RWPE2 (cell line): ENCODE measurements at regions not wholly inside any gene's neighbourhood (a gene's known extent, or its start where the extent isn't known, plus 50 kb on each side); places are given as distances from the start of the nearest gene placed in this dataset.
"Not testable (repeated sequence)": the region's sequence is repeated elsewhere in the genome, so short reads cannot be mapped to it uniquely, and the experiment has no call there.

ENCODE experiments used
- ATAC-seq: fragments of 200-7000 bp; cut with Tn5 transposase; 3 replicates; pipeline ENCODE4 v1.9.1; 2021; ENCODE audit warnings: low read depth
- DNase-seq: peaks from one replicate; pipeline ENCODE4 v3.0.0-alpha.2; 2020; ENCODE audit warnings: low spot score
- H3K27ac ChIP-seq: fragments of 450-650 bp; 2 replicates; pipeline ENCODE4 v1.5.1; 2017; ENCODE audit warnings: mild to moderate bottlenecking; ENCODE audit not compliant: poor library complexity, severe bottlenecking
- H3K27me3 ChIP-seq: fragments of 250-450 bp; sonication (Bioruptor Pico); 2 replicates; pipeline ENCODE4 v1.5.1; 2021; ENCODE audit warnings: mild to moderate bottlenecking, moderate library complexity; ENCODE audit not compliant: insufficient read depth, poor library complexity, severe bottlenecking
- H3K36me3 ChIP-seq: fragments of 250-450 bp; sonication (Bioruptor Pico); 2 replicates; pipeline ENCODE4 v1.5.1; 2020; ENCODE audit warnings: low read depth, mild to moderate bottlenecking, moderate library complexity
- H3K4me1 ChIP-seq: fragments of 250-450 bp; sonication (Bioruptor Pico); 2 replicates; pipeline ENCODE4 v1.5.1; 2021; ENCODE audit warnings: mild to moderate bottlenecking, moderate library complexity; ENCODE audit not compliant: insufficient read depth, poor library complexity, severe bottlenecking
- H3K4me3 ChIP-seq: fragments of 250-450 bp; sonication (Bioruptor Pico); 2 replicates; pipeline ENCODE4 v1.5.1; 2021; ENCODE audit warnings: mild to moderate bottlenecking, moderate library complexity; ENCODE audit not compliant: severe bottlenecking
- H3K9me3 ChIP-seq: fragments of 250-450 bp; sonication (Bioruptor Pico); 2 replicates; pipeline ENCODE4 v1.5.1; 2021; ENCODE audit warnings: mild to moderate bottlenecking, moderate library complexity; ENCODE audit not compliant: severe bottlenecking
- CTCF ChIP-seq: fragments of 450-650 bp; IDR thresholded peaks from one replicate; pipeline ENCODE4 v1.5.1; 2017; ENCODE audit warnings: mild to moderate bottlenecking, moderate library complexity; ENCODE audit not compliant: poor library complexity, severe bottlenecking

DNA sequence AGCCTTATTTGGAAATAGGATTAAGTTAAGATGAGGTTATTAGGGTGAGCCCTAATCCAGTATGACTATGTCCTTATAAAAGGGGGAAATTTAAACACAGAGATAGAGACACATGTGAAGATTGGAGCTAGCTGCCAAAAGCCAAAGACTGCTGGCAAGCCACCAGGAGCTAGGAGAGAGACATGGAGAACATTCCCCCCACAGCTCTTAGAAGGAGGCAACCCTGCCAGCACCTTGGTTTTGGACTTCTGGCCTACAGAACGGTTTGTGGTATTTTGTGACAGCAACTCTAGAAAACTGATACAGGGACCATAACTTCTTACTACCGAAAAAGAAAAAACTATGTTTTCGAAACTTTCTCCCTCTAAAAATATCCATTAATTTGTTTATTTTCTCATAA lies 245.3 kb upstream of the RARB start:
- no peak for TF ChIP-seq CTCF
- no peaks in the 10 kb centered on the region for H3K27me3 ChIP-seq

GRCh38 chr3:25184641-25185250 lies 243.3 kb upstream of the RARB start:
- DNase-seq = no peak
- H3K9me3 ChIP-seq = no peaks in the 10 kb centered on the region

More for the DNA sequence above, 245.3 kb upstream of the RARB start:
- Histone ChIP-seq H3K27ac (no peak overlapping the region), H3K4me3 (no peak overlapping the region), H3K4me1 (no peaks in the 10 kb centered on the region), H3K9me3 (no peaks in the 10 kb centered on the region), H3K36me3 (no peaks in the 10 kb centered on the region)
- no peak for ATAC-seq
- DNase-seq = no peak

DNA sequence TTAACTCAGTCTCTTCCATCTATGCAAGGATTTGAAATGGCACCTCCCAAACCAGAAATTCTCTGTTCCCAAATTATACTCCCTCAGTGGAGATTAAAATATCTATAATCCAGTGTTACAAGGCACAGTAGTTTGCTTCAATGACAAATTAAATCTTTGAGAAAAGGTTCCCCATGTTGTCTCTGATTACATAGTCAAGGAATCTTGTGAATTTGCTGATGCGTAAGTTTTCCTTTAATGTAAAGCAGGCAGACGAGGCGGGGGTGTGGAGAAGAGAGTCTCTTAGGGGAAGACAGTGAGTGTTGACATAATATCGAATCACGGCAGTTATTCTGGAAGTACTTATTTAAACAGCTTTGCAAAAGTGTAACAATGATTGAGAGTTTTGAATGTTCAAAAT lies 236.4 kb upstream of the RARB start:
- Histone ChIP-seq H3K27ac (no peak overlapping the region), H3K9me3 (no peaks in the 10 kb centered on the region), H3K27me3 (no peaks in the 10 kb centered on the region), H3K4me1 (no peaks in the 10 kb centered on the region), H3K4me3 (no peak overlapping the region), H3K36me3 (no peaks in the 10 kb centered on the region)
- no peak for DNase-seq
- no peak for TF ChIP-seq CTCF
- ATAC-seq = no peak

More at GRCh38 chr3:25184641-25185250, 243.3 kb upstream of the RARB start:
- Histone ChIP-seq H3K4me1 (no peaks in the 10 kb centered on the region), H3K4me3 (no peak overlapping the region), H3K36me3 (no peaks in the 10 kb centered on the region), H3K27me3 (no peaks in the 10 kb centered on the region), H3K27ac (no peak overlapping the region)
- TF ChIP-seq CTCF = no peak
- ATAC-seq = no peak

DNA sequence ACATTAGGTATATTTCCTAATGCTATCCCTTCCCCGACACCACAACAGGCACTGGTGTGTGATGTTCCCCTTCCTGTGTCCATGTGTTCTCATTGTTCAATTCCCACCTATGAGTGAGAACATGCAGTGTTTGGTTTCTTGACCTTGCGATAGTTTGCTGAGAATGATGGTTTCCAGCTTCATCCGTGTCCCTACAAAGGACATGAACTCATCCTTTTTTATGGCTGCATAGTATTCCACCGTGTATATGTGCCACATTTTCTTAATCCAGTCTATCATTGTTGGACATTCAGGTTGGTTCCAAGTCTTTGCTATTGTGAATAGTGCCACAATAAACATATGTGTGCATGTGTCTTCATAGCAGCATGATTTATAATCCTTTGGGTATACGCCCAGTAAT lies 228.5 kb upstream of the RARB start:
- not testable (repeated sequence) for H3K4me3 ChIP-seq, DNase-seq, ATAC-seq

DNA sequence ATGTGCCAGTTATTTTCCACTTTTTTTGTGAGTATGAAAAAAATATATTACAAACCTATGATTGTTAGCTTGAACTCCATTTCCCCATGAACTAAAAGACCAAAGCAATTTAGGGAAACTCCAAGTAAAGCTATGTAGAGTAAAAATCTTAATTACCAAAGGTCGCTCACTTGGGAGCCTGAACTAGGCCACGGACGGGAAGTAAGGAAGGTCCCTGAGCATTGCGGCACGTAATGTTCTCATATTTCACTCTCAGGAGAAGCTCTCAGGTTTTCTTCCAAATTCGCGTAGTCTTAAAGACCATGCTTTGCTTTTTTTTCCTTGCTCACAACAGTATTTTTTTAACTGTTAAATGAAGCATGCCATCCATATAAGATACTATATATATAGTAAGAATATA lies 215.3 kb upstream of the RARB start:
- no peak overlapping the region for H3K27ac ChIP-seq
- H3K4me1 ChIP-seq = no peaks in the 10 kb centered on the region
- TF ChIP-seq CTCF = no peak
- H3K36me3 ChIP-seq = no peaks in the 10 kb centered on the region
- H3K9me3 ChIP-seq = no peaks in the 10 kb centered on the region
- no peak overlapping the region for H3K4me3 ChIP-seq
- no peaks in the 10 kb centered on the region for H3K27me3 ChIP-seq
- DNase-seq (no peak), ATAC-seq (no peak)

More for the DNA sequence above, 228.5 kb upstream of the RARB start:
- not testable (repeated sequence) for H3K9me3 ChIP-seq, H3K36me3 ChIP-seq, H3K27me3 ChIP-seq, H3K4me1 ChIP-seq, H3K27ac ChIP-seq
